ENCODE measurements at regions not wholly inside any gene's neighbourhood (a gene's known extent, or its start where the extent isn't known, plus 50 kb on each side); places are given as distances from the start of the nearest gene placed in this dataset.

DNA sequence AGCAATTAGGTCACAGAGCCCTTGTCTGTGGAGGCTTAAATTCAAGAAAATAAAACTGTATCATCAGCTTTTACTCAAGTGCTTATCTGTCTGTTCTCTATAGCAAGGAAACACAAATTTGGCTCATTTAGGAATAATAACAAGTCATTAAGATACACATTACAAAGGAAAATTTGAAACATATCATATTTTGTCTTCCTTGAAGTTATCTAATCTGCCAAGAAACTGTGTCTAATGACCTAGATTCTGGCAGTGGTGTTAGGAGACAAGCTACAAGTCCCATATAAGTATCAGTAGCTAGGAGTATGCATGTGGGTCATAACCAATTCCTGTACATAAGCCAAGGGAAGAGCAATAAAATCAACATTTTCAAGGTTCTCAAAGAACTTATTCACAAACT, 108.2 kb upstream of the SETMAR start:
- TF ChIP-seq, protein P1, sequence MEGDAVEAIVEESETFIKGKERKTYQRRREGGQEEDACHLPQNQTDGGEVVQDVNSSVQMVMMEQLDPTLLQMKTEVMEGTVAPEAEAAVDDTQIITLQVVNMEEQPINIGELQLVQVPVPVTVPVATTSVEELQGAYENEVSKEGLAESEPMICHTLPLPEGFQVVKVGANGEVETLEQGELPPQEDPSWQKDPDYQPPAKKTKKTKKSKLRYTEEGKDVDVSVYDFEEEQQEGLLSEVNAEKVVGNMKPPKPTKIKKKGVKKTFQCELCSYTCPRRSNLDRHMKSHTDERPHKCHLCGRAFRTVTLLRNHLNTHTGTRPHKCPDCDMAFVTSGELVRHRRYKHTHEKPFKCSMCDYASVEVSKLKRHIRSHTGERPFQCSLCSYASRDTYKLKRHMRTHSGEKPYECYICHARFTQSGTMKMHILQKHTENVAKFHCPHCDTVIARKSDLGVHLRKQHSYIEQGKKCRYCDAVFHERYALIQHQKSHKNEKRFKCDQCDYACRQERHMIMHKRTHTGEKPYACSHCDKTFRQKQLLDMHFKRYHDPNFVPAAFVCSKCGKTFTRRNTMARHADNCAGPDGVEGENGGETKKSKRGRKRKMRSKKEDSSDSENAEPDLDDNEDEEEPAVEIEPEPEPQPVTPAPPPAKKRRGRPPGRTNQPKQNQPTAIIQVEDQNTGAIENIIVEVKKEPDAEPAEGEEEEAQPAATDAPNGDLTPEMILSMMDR (IDR thresholded peaks at IDR 0.05): no peak
- no peak for TF ChIP-seq POLR2A (IDR thresholded peaks at IDR 0.05)

Data from esophagus squamous epithelium (tissue), 4 donors.